Subcutaneous abdominal adipose tissue (tissue), 5 donors: ENCODE measurements at regions not wholly inside any gene's neighbourhood (a gene's known extent, or its start where the extent isn't known, plus 50 kb on each side); places are given as distances from the start of the nearest gene placed in this dataset.
"Not testable (repeated sequence)": the region's sequence is repeated elsewhere in the genome, so short reads cannot be mapped to it uniquely, and the experiment has no call there.

ENCODE experiments used
- H3K27ac ChIP-seq: one replicate; pipeline ENCODE4 v1.7.0; 2013; ENCODE audit warnings: low read depth, mild to moderate bottlenecking, inconsistent platforms, low read length, moderate library complexity
- H3K27me3 ChIP-seq, 5 donors: one replicate each; pipeline ENCODE4 v1.7.0; 2013; ENCODE audit warnings: low read length in 5 of 5, inconsistent platforms in 1 of 5; ENCODE audit not compliant: control insufficient read depth in 5 of 5, insufficient read depth in 4 of 5
- H3K36me3 ChIP-seq, 5 donors: one replicate each; pipeline ENCODE4 v1.7.0; 2013; ENCODE audit warnings: low read length in 5 of 5; ENCODE audit not compliant: control insufficient read depth in 5 of 5, insufficient read depth in 5 of 5
- H3K4me1 ChIP-seq, 5 donors: one replicate each; pipeline ENCODE4 v1.7.0; 2013; ENCODE audit warnings: low read length in 5 of 5, mild to moderate bottlenecking in 3 of 5, moderate library complexity in 1 of 5; ENCODE audit not compliant: control insufficient read depth in 5 of 5, insufficient read depth in 5 of 5
- H3K4me3 ChIP-seq, 5 donors: one replicate each; pipeline ENCODE4 v1.7.0; 2013; ENCODE audit warnings: low read length in 5 of 5, low read depth in 1 of 5
- H3K9ac ChIP-seq, 5 donors: one replicate each; pipeline ENCODE4 v1.7.0; 2013; ENCODE audit warnings: low read length in 5 of 5, mild to moderate bottlenecking in 4 of 5, moderate library complexity in 3 of 5
- H3K9me3 ChIP-seq, 5 donors: one replicate each; pipeline ENCODE4 v1.7.0; 2013; ENCODE audit warnings: low read length in 5 of 5; ENCODE audit not compliant: control insufficient read depth in 5 of 5
- donor health status: healthy.
- donor health status: healthy.
- donor health status: healthy.
- donor health status: healthy.
- donor health status: healthy.

DNA sequence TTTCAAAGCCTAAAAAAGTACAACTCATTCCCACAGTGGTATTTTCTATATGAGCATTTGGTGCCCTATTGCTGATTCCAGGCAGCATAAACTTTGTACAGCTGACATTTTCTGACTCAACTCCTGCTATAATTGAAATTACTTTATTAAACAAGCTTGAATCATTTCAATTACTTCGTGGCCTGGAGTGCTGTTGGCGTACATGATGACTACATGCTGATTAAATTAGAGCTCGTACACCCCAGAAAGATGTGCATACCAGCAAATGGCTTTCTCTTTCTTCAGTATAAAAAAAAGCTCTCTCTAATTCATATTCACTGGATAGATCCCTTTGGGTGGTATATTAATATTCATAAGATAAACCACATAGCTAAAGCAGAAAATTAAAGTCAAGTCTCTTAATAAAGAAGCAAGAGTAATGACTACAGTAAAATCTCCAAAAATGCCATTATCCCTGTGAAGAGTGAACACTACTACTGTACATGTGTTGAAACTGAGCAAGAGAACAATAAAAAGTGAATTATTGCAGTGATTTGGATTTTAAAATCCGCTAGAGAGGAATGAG, 245.0 kb upstream of the IGFBP7 start:
- H3K4me3 ChIP-seq = no peak overlapping the region
- H3K9me3 ChIP-seq = no peaks in the 10 kb centered on the region
- H3K36me3 ChIP-seq = no peaks in the 10 kb centered on the region
- H3K27ac ChIP-seq = no peak overlapping the region
- H3K27me3 ChIP-seq = no peaks in the 10 kb centered on the region
- no peak overlapping the region for H3K9ac ChIP-seq
- H3K4me1 ChIP-seq = no peaks in the 10 kb centered on the region

DNA sequence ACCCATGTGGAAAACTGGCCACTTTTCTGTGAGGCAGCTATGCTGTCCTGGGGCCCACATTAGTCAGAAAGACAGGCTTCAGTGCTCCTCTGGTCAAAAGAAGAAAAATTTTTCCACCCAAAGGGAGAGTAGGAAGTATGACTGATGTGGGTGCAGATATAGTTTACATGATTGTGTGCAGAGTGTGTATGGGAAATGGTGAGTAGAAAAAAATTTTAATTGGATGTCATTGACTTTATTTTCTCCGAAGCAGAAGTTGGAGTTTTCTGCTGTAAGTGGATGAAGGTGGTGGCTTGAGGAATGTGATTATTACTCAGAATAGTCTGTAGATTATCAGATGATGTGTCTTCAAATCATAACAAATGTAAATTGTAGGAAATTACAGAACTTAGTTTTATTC, 241.5 kb upstream of the IGFBP7 start:
- H3K27me3 ChIP-seq = no peaks in the 10 kb centered on the region

DNA sequence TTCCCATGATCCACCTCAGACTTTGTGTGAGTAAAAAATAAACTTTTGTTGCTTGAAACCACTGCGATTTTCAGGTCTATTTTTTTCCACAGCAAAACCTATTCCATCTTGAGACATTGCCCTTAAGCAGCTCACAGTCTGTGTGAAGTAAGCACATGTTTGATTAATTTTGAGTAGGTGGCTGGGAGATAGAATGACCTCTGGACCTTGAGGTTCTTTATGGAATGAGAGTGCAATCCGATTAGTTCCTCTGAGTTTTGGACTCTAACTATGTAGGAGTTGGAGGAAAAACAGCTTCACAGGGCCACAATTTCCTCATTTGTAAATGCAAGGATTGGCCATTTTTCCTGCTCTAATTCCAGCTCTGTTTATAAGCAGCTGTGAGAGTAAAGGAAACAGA, 234.1 kb upstream of the IGFBP7 start:
- Histone ChIP-seq H3K4me1 (peaks cover 0 to 5% (median 0%) of the 10 kb centered on the region in 5 donors), H3K36me3 (no peaks in the 10 kb centered on the region)

More for the DNA sequence above, 241.5 kb upstream of the IGFBP7 start:
- Histone ChIP-seq H3K9ac (no peak overlapping the region), H3K36me3 (no peaks in the 10 kb centered on the region), H3K4me3 (no peak overlapping the region), H3K9me3 (peaks cover 0 to 2% (median 0%) of the 10 kb centered on the region in 5 donors), H3K27ac (no peak overlapping the region), H3K4me1 (no peaks in the 10 kb centered on the region)

DNA sequence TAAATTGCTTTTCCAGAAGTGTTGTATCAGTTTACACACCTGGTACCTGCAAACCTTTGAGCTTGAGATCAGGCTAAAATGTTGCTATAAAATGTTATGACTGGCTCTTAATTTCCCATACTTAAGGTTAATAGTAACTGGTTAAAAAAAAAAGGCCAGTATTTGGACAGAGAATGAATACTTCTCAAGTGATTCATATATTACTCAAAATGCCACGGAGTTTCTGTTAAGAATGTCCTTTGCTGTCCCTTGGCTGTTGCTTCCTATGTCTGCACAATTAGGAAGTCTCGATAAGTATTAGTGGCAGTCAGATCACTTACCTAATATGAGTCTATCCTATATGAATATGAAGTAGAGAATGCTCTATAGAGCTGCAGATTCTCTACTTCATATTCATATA, 232.2 kb upstream of the IGFBP7 start:
- Histone ChIP-seq H3K4me1 (peaks cover 0 to 5% (median 0%) of the 10 kb centered on the region in 5 donors), H3K27me3 (no peaks in the 10 kb centered on the region), H3K36me3 (no peaks in the 10 kb centered on the region), H3K9ac (no peak overlapping the region), H3K9me3 (no peaks in the 10 kb centered on the region), H3K4me3 (no peak overlapping the region), H3K27ac (no peak overlapping the region)

More for the DNA sequence above, 234.1 kb upstream of the IGFBP7 start:
- H3K9ac ChIP-seq = no peak overlapping the region
- no peaks in the 10 kb centered on the region for H3K27me3 ChIP-seq
- peaks cover 0 to 2% (median 0%) of the 10 kb centered on the region in 5 donors for H3K9me3 ChIP-seq
- no peak overlapping the region for H3K4me3 ChIP-seq
- H3K27ac ChIP-seq = no peak overlapping the region

DNA sequence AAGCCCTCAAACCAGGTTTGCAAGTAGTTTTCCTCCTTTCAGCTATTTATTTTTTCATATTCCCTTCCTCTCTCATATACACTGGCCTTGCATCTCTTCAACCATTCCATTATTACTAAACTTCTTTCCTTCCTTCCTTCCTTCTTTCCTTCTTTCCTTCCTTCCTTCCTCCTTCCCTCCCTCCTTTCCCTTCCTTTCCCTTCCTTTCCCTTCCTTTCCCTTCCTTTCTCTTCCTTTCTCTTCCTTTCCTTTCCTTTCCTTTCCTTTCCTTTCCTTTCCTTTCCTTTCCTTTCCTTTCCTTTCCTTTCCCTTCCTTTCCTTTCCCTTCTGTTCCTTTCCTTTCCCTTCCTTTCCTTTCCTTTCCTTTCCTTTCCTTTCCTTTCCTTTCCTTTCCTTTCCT, 228.7 kb upstream of the IGFBP7 start:
- H3K27ac ChIP-seq, H3K9ac ChIP-seq, H3K4me3 ChIP-seq, H3K4me1 ChIP-seq, H3K27me3 ChIP-seq, H3K36me3 ChIP-seq, H3K9me3 ChIP-seq: not testable (repeated sequence)

DNA sequence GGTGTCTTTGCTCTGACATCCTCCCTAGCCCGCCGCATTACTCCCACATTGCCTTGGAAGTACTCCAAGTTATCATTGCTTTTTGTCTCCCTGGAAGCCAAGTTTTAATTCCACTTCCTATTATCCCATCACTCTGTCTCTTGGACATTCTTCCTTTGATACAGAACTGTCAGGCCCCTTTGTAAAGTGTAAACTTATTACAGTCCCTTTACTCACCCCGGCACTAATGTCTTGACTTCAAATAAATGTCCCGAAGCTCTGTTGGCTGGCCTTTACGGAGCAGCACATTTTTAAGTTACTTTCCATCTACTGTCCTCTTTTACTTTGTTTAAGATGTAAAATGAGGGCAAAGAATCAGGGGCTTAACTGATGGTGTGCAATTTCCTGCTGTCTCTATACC, 223.5 kb upstream of the IGFBP7 start:
- Histone ChIP-seq H3K27ac (no peak overlapping the region), H3K9ac (no peak overlapping the region), H3K9me3 (peaks cover 0 to 4% (median 0%) of the 10 kb centered on the region in 5 donors), H3K4me1 (no peaks in the 10 kb centered on the region), H3K27me3 (peaks cover 0 to 3% (median 0%) of the 10 kb centered on the region in 5 donors), H3K4me3 (no peak overlapping the region), H3K36me3 (no peaks in the 10 kb centered on the region)

DNA sequence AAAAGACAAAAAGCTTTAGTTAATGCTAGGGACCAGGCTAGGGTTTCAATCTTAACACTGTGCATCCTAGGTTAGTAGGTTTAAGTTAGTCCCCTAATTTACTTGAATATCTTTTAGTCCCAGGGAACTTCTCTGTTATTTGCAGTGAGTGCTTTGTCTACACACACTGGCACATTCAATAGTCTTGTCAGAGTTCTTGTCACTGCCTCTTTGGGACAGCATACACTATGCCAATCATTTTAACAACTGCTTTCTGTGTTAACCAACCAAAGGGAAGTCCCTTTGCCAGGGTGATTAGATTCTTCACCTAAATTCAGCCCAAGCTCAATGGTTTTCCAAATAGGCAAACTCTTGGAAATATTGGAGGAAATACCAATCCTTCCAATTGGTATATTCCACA, 221.8 kb upstream of the IGFBP7 start:
- peaks cover 0 to 4% (median 0%) of the 10 kb centered on the region in 5 donors for H3K9me3 ChIP-seq
- no peaks in the 10 kb centered on the region for H3K4me1 ChIP-seq
- peaks cover 0 to 3% (median 0%) of the 10 kb centered on the region in 5 donors for H3K27me3 ChIP-seq
- H3K4me3 ChIP-seq = no peak overlapping the region
- H3K27ac ChIP-seq = no peak overlapping the region
- H3K9ac ChIP-seq = no peak overlapping the region
- H3K36me3 ChIP-seq = no peaks in the 10 kb centered on the region

DNA sequence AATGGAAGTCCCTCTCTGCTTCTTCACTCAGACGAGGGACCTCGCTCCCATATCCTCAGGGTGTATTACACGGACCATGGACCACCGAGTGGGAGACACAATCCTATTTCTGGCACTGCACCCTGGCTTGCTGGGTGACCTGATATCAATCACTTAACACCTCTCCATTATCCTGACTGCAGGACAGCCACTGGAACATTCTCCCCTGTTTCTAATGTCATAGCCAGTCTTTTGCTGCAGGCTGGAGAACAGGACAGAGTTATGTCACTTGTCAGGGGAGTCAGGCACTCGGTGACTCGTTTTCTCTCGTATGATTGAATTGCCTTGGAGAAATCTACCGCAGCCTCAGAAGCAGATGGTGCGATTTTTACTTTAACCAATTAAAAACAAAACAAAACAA, 219.1 kb upstream of the IGFBP7 start:
- no peaks in the 10 kb centered on the region for H3K9me3 ChIP-seq
- H3K4me1 ChIP-seq = no peaks in the 10 kb centered on the region
- H3K36me3 ChIP-seq = no peaks in the 10 kb centered on the region
- no peak overlapping the region for H3K27ac ChIP-seq
- no peaks in the 10 kb centered on the region for H3K27me3 ChIP-seq
- no peak overlapping the region for H3K4me3 ChIP-seq
- no peak overlapping the region for H3K9ac ChIP-seq

DNA sequence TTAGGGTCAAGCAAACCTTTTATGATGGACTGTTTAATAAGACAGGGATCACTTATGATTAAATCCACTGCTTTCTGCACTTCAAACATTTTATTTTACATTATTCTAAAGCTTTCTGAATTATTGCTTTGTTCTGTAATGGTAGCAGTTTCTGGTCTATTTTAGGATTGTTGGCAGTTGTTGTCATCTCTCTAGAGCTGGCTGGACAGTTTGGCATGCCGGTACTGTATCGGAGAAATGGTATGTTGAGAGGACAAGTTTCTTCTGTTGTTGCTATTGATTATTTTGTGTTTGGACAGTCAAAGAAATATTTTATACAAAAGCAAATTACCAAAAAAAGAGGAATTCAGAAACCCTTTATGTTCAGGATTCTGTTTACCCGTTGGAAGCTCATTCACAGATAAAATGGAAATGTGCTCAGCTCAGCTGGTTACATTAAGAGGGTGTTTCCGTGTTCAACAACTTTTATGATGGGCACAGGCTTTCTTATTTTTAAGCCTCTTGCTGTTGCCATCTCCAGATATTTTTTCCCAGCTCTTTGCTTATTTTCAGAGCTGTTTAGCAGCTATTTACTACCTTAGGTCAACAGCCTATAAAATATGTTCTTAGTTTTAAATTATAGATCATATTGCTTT, 214.6 kb upstream of the IGFBP7 start:
- Histone ChIP-seq H3K4me3 (no peak overlapping the region), H3K27ac (no peak overlapping the region), H3K9me3 (no peaks in the 10 kb centered on the region), H3K27me3 (no peaks in the 10 kb centered on the region), H3K4me1 (no peaks in the 10 kb centered on the region), H3K36me3 (no peaks in the 10 kb centered on the region), H3K9ac (no peak overlapping the region)

DNA sequence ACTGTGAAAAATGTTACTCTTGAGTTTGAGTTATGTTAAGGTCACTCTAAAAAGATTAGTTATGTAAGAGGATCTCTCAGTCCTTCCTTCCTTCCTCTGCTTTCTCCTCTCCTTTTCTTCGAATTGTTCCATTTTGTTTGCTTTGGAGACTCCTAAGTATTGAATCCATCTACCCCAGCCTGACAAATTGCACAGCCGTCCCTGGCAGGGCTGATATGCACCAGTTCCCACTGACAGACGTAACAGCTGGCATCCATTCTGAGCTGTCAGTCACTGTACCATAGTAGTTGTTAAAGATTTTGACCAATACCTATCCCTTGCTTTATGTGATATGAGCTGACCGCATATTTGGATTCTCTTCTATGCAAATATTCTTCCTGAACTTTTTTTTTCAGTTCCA, 210.7 kb upstream of the IGFBP7 start:
- Histone ChIP-seq H3K27me3 (no peaks in the 10 kb centered on the region), H3K36me3 (no peaks in the 10 kb centered on the region), H3K27ac (no peak overlapping the region), H3K9ac (no peak overlapping the region), H3K9me3 (no peaks in the 10 kb centered on the region), H3K4me3 (no peak overlapping the region), H3K4me1 (no peaks in the 10 kb centered on the region)
